HL-60 (cell line): ENCODE measurements at regions not wholly inside any gene's neighbourhood (a gene's known extent, or its start where the extent isn't known, plus 50 kb on each side); places are given as distances from the start of the nearest gene placed in this dataset.

Source experiments
- DNase-seq, 2 experiments: peaks; one replicate each; pipeline ENCODE4 v3.0.0-alpha.2; 2010 to 2020; ENCODE audit warnings: low read depth in 1 of 2, low spot score in 1 of 2
- H3K27ac ChIP-seq: fragments of 250-450 bp; sonication (Bioruptor Pico); replicated peaks from 2 replicates; pipeline ENCODE4 v1.5.1; 2020; ENCODE audit warnings: mild to moderate bottlenecking, moderate library complexity
- H3K27me3 ChIP-seq: fragments of 250-450 bp; sonication (Bioruptor Pico); 2 replicates; pipeline ENCODE4 v1.5.1; 2021; ENCODE audit warnings: mild to moderate bottlenecking, moderate library complexity; ENCODE audit not compliant: insufficient read depth, poor library complexity, severe bottlenecking
- H3K4me3 ChIP-seq: replicated peaks from 2 replicates; pipeline ENCODE4 v1.5.1; 2011; ENCODE audit warnings: mild to moderate bottlenecking, control low read depth, low read length; ENCODE audit not compliant: insufficient read depth
- CTCF ChIP-seq: IDR thresholded peaks from one replicate; pipeline ENCODE4 v1.5.1; 2011; ENCODE audit warnings: low read length, control low read depth, inconsistent platforms; ENCODE audit not compliant: insufficient read depth
- GABPA ChIP-seq: IDR thresholded peaks from 2 replicates; pipeline ENCODE4 v1.6.1; 2012; ENCODE audit warnings: low read depth
- POLR2AphosphoS5 ChIP-seq: IDR thresholded peaks from 2 replicates; pipeline ENCODE4 v1.6.1; 2012; ENCODE audit warnings: low read depth
- REST ChIP-seq: IDR thresholded peaks from 2 replicates; pipeline ENCODE4 v1.6.1; 2012; ENCODE audit warnings: low read depth; ENCODE audit not compliant: insufficient replicate concordance
- SPI1 ChIP-seq: IDR thresholded peaks from 2 replicates; pipeline ENCODE4 v1.6.1; 2012; ENCODE audit warnings: low read depth, mild to moderate bottlenecking, borderline replicate concordance

DNA sequence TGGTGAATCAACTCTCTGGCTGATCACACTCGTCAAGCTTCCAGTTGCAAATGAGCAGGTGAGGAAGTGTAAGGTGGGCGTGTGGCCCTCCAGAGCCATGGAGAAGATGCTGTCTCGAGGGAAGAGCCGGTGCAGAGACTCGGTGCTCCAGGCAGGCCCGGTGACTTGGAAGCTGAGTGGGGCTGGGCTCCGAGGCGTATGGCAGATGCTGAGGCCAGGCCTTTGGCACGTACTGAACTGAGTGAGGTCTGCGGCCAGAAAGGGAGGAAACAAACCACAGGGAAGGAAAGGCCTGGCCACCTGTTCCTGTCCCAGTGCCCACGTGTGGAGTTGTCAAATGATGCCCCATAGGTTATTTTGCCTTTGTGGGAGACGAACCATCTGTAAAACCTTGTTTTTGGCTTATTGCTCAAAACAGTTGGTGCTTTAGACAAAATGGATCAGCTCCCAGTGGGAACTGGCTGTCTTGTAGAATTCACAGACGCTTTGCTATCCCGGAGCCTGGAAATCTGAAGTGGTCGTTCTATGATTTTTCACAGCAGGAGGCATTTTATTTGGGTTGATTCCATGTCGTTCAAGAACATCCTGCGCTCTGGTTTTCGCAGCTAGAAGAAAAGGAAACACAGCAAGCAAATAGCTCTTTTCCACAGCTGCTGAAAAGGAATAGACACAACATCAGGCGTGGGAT lies 117.5 kb upstream of the TMEM18 start:
- no peak for DNase-seq
- Histone ChIP-seq H3K4me3 (no peak overlapping the region), H3K27me3 (no peaks in the 10 kb centered on the region), H3K27ac (no peak overlapping the region)
- no peak for TF ChIP-seq REST
- TF ChIP-seq POLR2AphosphoS5: no peak
- TF ChIP-seq SPI1: no peak
- TF ChIP-seq GABPA: no peak
- TF ChIP-seq CTCF: no peak

GRCh38 chr2:793236-793635 lies 116.0 kb upstream of the TMEM18 start:
- H3K27ac ChIP-seq: no peak overlapping the region
- TF ChIP-seq CTCF (no peak), POLR2AphosphoS5 (no peak), REST (no peak), SPI1 (no peak), GABPA (no peak)
- H3K27me3 ChIP-seq: no peaks in the 10 kb centered on the region
- no peak for DNase-seq
- H3K4me3 ChIP-seq: no peak overlapping the region

- no peak for DNase-seq
- H3K4me3 ChIP-seq: no peak overlapping the region
- no peak for TF ChIP-seq REST
- no peak for TF ChIP-seq POLR2AphosphoS5
- no peak for TF ChIP-seq CTCF
- no peak for TF ChIP-seq GABPA
- no peak for TF ChIP-seq SPI1
- H3K27me3 ChIP-seq: no peaks in the 10 kb centered on the region
- H3K27ac ChIP-seq: no peak overlapping the region
These were observed 115.5 kb upstream of the TMEM18 start for GRCh38 chr2:792687-793086.
